ENCODE measurements at regions not wholly inside any gene's neighbourhood (a gene's known extent, or its start where the extent isn't known, plus 50 kb on each side); places are given as distances from the start of the nearest gene placed in this dataset.

DNA sequence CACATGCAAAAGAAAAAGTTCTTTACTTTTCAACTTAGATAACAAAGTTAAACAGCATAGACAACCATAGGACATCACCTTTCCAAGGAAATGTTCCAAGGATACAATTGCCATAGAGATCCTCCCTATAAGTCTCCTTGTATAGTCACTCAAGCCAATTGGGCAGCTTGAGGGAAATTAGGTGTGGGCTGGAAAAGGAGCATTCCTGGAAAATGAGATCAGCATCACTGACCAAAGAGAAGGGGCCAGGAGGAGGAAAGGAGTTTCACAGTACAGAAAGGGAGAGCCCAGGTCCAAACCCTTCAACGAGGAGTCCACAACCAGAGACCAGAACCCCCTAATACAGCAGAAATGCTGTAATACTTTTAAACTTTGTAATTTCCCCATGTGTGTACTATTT, 91.5 kb upstream of the PPARGC1A start:
- TF ChIP-seq, protein P1, sequence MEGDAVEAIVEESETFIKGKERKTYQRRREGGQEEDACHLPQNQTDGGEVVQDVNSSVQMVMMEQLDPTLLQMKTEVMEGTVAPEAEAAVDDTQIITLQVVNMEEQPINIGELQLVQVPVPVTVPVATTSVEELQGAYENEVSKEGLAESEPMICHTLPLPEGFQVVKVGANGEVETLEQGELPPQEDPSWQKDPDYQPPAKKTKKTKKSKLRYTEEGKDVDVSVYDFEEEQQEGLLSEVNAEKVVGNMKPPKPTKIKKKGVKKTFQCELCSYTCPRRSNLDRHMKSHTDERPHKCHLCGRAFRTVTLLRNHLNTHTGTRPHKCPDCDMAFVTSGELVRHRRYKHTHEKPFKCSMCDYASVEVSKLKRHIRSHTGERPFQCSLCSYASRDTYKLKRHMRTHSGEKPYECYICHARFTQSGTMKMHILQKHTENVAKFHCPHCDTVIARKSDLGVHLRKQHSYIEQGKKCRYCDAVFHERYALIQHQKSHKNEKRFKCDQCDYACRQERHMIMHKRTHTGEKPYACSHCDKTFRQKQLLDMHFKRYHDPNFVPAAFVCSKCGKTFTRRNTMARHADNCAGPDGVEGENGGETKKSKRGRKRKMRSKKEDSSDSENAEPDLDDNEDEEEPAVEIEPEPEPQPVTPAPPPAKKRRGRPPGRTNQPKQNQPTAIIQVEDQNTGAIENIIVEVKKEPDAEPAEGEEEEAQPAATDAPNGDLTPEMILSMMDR (IDR thresholded peaks at IDR 0.05): no peak

DNA sequence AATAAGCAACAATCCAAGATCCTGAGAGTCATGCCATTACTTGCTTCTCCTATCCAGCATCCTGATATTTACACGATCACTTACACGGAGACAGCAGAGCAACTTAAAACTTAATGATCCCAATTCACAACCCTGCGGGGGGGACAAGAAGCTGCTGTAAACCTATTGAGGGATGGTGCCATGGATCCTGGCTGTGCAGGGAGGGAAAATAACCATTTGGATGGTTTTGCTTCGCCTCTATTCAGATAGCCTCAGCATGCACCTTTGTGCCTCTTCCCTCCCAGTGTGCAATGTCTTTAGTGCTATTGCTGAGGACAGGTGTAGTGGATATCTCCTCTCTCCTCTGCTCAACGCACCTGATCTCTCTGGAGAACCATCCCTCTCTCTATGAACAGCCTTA, 89.7 kb upstream of the PPARGC1A start:
- TF ChIP-seq, protein P1 (IDR thresholded peaks at IDR 0.05): no peak

DNA sequence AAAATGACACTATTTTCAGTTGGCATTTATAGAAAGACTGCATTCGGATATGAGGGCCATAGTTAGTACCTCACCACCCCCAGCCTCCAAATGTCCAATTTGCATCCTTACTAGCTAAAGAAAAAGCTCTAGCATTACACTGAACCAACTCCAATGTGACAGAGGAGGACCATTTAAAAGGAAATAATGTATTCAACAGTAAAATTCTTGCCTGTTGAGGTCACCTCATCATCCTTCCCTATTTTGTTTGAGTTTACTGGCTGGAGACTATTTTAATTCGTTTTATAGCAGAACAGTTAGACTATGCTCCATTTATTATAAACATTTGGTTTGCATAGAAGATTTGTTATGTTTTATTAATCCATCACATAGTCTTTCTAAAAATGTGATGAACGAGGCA, 88.2 kb upstream of the PPARGC1A start:
- TF ChIP-seq, protein P1 (IDR thresholded peaks at IDR 0.05): no peak

DNA sequence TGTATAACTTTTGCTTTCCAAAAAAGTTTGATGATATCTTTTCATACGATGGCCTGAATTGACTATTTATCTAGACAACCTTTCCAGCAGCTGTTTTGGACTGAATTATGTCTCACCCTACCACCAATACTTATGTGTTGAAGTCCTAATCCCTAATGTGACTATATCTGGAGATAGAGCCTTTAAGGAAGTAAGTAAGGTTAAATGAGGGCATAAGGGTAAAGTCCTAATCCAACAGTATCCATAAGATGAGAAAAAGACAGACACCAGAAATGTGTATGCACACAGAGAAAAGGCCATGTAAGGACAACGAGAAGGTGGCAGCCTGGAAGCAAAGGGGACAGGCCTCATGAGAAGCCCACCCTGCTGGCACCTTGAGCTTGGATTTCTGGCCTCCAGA, 86.6 kb upstream of the PPARGC1A start:
- TF ChIP-seq, protein P1 (IDR thresholded peaks at IDR 0.05): no peak

DNA sequence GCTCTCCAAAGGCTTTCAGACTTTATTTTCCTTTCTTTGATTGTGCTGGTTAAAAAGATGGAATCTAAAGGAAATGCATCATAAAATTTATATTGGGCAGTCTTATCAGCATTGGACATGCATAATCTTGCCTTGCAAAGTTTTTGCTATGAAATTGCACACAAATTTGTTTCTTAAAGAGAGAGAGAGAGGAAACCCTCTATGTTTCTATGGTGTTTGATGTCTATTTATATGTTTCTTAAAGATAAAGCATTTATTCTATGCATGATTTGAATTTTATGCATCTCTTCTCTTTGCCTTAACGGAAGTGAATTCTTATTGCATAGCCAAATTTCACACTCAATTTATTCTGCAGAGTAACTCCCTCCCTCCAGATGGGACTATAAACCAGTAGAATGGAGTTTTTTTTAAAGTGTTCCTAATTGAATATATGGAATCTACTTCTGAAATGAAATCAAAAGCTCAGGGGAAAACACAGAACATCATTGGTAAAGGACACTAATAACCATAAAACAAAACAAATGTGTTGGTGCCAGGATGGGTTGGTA, 83.5 kb upstream of the PPARGC1A start:
- TF ChIP-seq, protein P1 (IDR thresholded peaks at IDR 0.05): no peak

DNA sequence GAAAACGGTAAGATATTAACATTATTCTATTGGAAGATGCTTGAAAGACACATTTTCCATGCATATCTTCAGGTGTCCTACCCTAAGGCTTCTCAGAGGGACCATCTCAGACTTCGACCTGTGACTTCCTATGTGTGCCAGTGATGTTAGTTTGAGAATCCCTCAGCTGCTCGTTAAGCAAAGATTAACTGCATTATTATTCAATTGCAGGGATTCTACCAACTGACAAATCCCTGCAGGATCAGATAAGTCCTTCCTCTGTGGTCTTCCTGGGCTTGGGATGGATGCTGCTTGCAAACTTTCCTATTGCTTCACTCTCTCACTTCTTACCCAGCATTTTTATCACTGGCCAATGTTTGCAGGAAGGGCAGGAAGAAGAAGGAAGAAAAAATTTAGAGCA, 83.0 kb upstream of the PPARGC1A start:
- TF ChIP-seq, protein P1 (IDR thresholded peaks at IDR 0.05): no peak

DNA sequence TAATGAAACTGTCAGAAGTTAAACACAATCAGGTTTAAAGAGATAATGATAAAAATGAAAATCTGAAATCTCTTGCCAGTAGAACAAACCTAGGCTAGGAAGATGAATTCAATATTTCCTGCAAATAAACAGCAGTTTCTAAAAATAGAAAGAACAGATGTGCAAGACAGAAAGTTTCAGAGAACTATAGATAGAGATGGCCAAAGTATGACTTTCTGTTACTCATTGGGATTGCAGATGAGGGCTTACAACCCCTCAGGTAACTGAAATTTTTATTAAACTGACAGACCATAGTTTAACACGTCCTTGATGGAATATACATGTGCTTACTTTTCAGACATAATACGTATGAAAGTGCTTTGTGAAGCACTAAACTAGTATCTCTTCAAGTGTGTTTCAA, 82.3 kb upstream of the PPARGC1A start:
- TF ChIP-seq, protein P1 (IDR thresholded peaks at IDR 0.05): no peak

DNA sequence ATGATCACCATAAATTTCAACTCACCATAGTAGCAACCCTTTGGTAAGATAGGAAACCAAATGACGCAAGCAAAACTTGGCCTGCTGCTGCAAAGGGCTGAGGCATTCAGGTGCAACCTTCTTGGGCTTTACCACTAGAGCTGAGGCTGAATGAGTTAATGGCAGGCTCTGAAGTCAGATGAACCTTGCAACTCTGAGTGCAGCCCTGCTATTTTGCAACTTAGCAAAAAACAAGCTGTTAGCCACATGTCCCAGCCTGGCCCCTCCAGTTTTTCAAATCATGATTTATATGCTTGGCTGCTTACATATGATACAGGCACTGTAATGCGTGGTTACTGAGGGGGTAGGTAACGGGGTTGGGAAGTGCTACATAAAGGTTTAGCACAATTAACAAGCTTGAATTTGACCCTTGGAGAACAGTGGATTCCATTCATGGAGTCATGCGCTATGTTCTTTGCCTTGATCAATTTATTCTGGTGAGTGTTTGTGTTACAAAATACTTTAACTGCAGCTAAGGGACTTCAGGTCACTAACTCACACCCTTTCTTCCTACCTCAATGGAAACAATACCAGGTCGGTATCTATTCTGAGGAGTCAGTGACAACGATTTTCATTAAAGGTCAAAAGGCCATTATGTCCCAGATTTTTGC, 80.5 kb upstream of the PPARGC1A start:
- TF ChIP-seq, protein P1 (IDR thresholded peaks at IDR 0.05): no peak
